CD4-positive, alpha-beta memory T cell (primary cell): ENCODE measurements at regions not wholly inside any gene's neighbourhood (a gene's known extent, or its start where the extent isn't known, plus 50 kb on each side); places are given as distances from the start of the nearest gene placed in this dataset.

Experiments
- CTCF ChIA-PET: fragments of 350-600 bp; sonication (Branson Sonifier 250); formaldehyde crosslinking; loops from one replicate; lab custom pipeline; 2021; ENCODE audit warnings: inconsistent platforms; ENCODE audit not compliant: partially characterized antibody; lab: Charles Lee
- POLR2A ChIA-PET: fragments of 350-600 bp; sonication (Branson Sonifier 250); formaldehyde crosslinking; loops from one replicate; lab custom pipeline; 2021; ENCODE audit not compliant: partially characterized antibody; lab: Charles Lee
- DNase-seq, 5 donors: peaks; one replicate each; pipeline versions ENCODE4 v3.0.0 to v3.0.0-alpha.2; 2020 to 2022; ENCODE audit warnings: mixed read lengths in 1 of 5
- H3K27ac ChIP-seq: one replicate; pipeline ENCODE4 v1.7.0; 2013; ENCODE audit warnings: low read depth, low read length
- H3K27me3 ChIP-seq: 2 replicates; pipeline ENCODE4 v1.7.0; 2013; ENCODE audit warnings: mild to moderate bottlenecking, low read length, moderate library complexity; ENCODE audit not compliant: insufficient read depth
- H3K36me3 ChIP-seq: 2 replicates; pipeline ENCODE4 v1.7.0; 2013; ENCODE audit warnings: mild to moderate bottlenecking, low read length, moderate library complexity; ENCODE audit not compliant: insufficient read depth
- H3K4me1 ChIP-seq: 2 replicates; pipeline ENCODE4 v1.7.0; 2013; ENCODE audit warnings: mild to moderate bottlenecking, low read length, moderate library complexity; ENCODE audit not compliant: insufficient read depth
- H3K4me3 ChIP-seq, 2 donors: one replicate each; pipeline ENCODE4 v1.7.0; 2013; ENCODE audit warnings: low read length in 2 of 2, mild to moderate bottlenecking in 1 of 2
- H3K9me3 ChIP-seq, 2 donors: one replicate each; pipeline ENCODE4 v1.7.0; 2013; ENCODE audit warnings: low read length in 2 of 2, control low read depth in 1 of 2; ENCODE audit not compliant: control insufficient read depth in 1 of 2
- H3K27ac Mint-ChIP-seq, 7 donors: one replicate each; pipeline ENCODE4 v1.8.0; 2020 to 2021; ENCODE audit warnings: mixed read lengths in 7 of 7, mild to moderate bottlenecking in 6 of 7, inconsistent platforms in 3 of 7, moderate library complexity in 3 of 7
- H3K27me3 Mint-ChIP-seq, 2 donors: one replicate each; pipeline ENCODE4 v1.8.0; 2020 to 2021; ENCODE audit warnings: mixed read lengths in 2 of 2
- H3K36me3 Mint-ChIP-seq, 2 donors: one replicate each; pipeline ENCODE4 v1.8.0; 2020 to 2021; ENCODE audit warnings: mixed read lengths in 2 of 2, inconsistent platforms in 1 of 2, mild to moderate bottlenecking in 1 of 2
- H3K4me1 Mint-ChIP-seq, 4 donors: one replicate each; pipeline ENCODE4 v1.8.0; 2020 to 2021; ENCODE audit warnings: mixed read lengths in 4 of 4, mild to moderate bottlenecking in 1 of 4
- H3K4me3 Mint-ChIP-seq, 8 donors: one replicate each; pipeline ENCODE4 v1.8.0; 2020 to 2021; ENCODE audit warnings: mixed read lengths in 8 of 8, mild to moderate bottlenecking in 7 of 8, moderate library complexity in 6 of 8, inconsistent platforms in 3 of 8
- H3K9me3 Mint-ChIP-seq, 8 donors: one replicate each; pipeline ENCODE4 v1.8.0; 2020 to 2021; ENCODE audit warnings: mixed read lengths in 8 of 8, mild to moderate bottlenecking in 5 of 8, inconsistent platforms in 3 of 8, moderate library complexity in 1 of 8
- intact Hi-C: fragments of 100-400 bp; cut with micrococcal nuclease; formaldehyde crosslinking; loops from one replicate; pipeline ENCODE4 v1.15.1; 2023

DNA sequence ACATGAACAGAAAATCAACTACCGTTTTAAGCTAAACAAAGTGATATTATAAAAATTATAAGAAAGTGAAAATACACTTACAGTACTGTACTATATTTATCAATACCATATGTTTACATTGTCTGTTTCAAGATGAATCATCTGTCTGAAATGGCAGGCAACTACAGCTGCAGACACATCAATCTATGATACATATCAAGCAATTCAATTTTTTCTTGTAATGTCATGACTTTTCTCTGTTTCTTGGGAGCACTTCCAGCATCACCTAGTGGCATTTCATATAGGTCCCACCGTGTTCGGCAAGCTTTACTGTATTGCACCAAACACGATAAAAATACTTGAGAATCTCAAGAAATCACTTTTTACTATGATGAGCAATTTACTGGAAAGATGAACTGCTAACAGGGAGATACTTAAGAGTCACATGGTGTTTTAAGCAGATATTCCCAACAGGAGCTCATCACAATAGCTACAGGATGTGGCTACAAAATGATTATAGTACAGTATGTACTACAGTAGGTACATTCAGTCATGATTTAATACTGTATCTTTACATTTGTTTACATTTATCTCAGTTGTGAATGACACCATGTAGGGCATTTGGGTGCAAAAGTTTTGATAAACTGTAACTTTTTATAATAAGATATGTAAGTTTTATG is 207.4 kb downstream of the ADAM29 start:
- ChIA-PET CTCF (interaction anchor here (0.6 kb wide), 1 partner anchor 53 kb away, joined by 3 read pairs; no protein-coding TSS in a partner anchor), POLR2A (no interaction called here)
- Mint-ChIP-seq H3K27ac (no peak overlapping the region), H3K27me3 (no peaks in the 10 kb centered on the region), H3K4me1 (no peaks in the 10 kb centered on the region), H3K4me3 (no peak overlapping the region), H3K9me3 (peaks cover 2 to 30% (median 19%) of the 10 kb centered on the region in 8 donors), H3K36me3 (no peaks in the 10 kb centered on the region)
- no peak for DNase-seq
- Histone ChIP-seq H3K27ac (no peak overlapping the region), H3K4me3 (no peak overlapping the region), H3K9me3 (no peaks in the 10 kb centered on the region), H3K27me3 (no peaks in the 10 kb centered on the region), H3K36me3 (no peaks in the 10 kb centered on the region), H3K4me1 (no peaks in the 10 kb centered on the region)
- intact Hi-C loops = no loop called here

DNA sequence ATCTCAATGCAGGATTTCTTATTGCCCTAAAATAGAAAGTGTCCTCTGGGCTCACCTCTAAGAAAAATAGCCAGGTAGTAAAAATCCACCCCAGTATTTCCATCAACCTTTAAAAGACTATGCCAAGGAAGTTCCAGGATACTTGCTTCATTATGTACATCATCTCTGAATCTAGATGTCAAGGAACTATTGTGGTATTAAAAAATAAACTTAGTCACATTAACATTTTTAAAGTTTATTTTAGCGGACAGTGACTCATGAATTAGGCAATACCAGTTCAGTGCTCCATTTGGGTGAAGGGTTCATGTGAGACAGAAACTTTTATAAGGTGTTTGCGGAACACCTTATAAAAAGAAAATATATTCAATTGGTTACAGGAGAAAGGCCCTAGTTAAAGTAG is 209.2 kb downstream of the ADAM29 start:
- Histone ChIP-seq H3K27ac (no peak overlapping the region), H3K9me3 (no peaks in the 10 kb centered on the region), H3K4me3 (no peak overlapping the region), H3K4me1 (no peaks in the 10 kb centered on the region), H3K27me3 (no peaks in the 10 kb centered on the region), H3K36me3 (no peaks in the 10 kb centered on the region)
- ChIA-PET CTCF (no interaction called here), POLR2A (no interaction called here)
- H3K27me3 Mint-ChIP-seq = no peaks in the 10 kb centered on the region
- no peaks in the 10 kb centered on the region for H3K36me3 Mint-ChIP-seq
- no peak overlapping the region for H3K27ac Mint-ChIP-seq
- peaks cover 2 to 20% (median 9%) of the 10 kb centered on the region in 8 donors for H3K9me3 Mint-ChIP-seq
- intact Hi-C loops = no loop called here
- H3K4me3 Mint-ChIP-seq = no peak overlapping the region
- no peaks in the 10 kb centered on the region for H3K4me1 Mint-ChIP-seq
- no peak for DNase-seq

DNA sequence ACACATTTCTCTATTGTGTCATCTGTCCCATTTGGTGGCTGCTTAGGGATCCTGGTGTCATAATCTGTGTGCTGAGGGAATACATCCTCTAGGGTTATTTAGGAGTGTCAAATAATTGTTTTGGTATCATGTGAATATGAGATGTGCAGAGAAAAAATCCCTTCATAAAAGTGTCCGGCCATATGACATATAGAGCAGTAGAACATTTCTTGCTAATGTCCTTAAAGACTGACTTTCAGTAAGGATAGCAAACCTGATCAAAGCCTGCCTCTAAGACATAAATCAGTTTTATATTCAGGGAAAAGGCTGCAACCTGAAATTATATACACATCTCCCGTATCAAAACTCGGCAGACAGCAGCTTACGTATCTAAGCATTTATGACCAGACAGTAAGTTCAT is 211.6 kb downstream of the ADAM29 start:
- intact Hi-C loops = no loop called here
- Histone ChIP-seq H3K9me3 (no peaks in the 10 kb centered on the region), H3K27me3 (no peaks in the 10 kb centered on the region), H3K27ac (no peak overlapping the region), H3K4me1 (no peaks in the 10 kb centered on the region), H3K4me3 (no peak overlapping the region), H3K36me3 (no peaks in the 10 kb centered on the region)
- Mint-ChIP-seq H3K27ac (no peak overlapping the region), H3K36me3 (no peaks in the 10 kb centered on the region), H3K9me3 (peaks cover 2 to 15% (median 9%) of the 10 kb centered on the region in 8 donors), H3K27me3 (no peaks in the 10 kb centered on the region), H3K4me1 (no peaks in the 10 kb centered on the region), H3K4me3 (no peak overlapping the region)
- ChIA-PET POLR2A (no interaction called here), CTCF (no interaction called here)
- no peak for DNase-seq

DNA sequence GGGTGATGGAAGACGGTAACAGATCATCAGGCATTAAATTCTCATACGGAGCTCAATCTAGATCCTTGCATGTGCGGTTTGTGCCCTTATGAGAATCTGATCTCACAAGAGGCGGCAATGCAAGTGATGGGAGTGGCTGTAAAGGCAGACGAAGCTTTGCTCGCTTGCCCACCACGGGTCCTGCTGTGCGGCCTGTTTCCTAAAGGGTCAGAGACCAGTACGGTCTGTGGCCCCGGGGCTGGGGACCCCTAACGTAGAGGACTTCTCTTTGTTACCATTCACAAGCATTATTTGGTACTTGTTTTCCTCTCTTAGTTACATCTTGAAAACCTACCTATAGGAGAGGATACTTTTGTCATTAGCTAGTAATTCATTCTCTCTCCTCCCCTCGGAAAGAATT is 221.0 kb downstream of the ADAM29 start:
- CTCF ChIA-PET = no interaction called here
- no peak overlapping the region for H3K27ac ChIP-seq
- no peaks in the 10 kb centered on the region for H3K4me1 Mint-ChIP-seq
- H3K9me3 ChIP-seq = no peaks in the 10 kb centered on the region
- DNase-seq = no peak
- H3K27me3 ChIP-seq = no peaks in the 10 kb centered on the region
- no peaks in the 10 kb centered on the region for H3K36me3 Mint-ChIP-seq
- intact Hi-C loops = no loop called here
- no peak overlapping the region for H3K4me3 Mint-ChIP-seq
- no peak overlapping the region for H3K4me3 ChIP-seq
- no peak overlapping the region for H3K27ac Mint-ChIP-seq
- H3K9me3 Mint-ChIP-seq = peaks cover 0 to 16% (median 2%) of the 10 kb centered on the region in 8 donors
- no peaks in the 10 kb centered on the region for H3K4me1 ChIP-seq
- POLR2A ChIA-PET = no interaction called here
- no peaks in the 10 kb centered on the region for H3K36me3 ChIP-seq
- no peaks in the 10 kb centered on the region for H3K27me3 Mint-ChIP-seq

DNA sequence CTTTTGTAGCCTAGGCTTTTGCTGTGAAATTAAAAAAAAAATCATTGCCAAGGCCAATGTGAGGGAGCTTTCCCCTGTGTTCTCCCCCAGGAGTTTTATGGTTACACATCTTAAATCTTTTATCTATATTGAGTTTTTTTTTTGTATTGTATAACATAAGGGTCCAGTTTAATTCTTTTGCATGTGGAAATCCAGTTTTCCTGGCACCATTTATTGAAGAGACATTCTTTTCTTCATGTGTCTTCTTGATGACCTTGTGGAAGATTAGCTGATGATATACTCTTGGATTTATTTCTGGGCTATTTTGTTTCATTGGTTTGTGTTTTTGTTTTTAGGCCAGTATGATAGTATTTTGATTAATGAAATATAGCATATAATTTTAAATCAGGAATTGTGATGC is 225.0 kb downstream of the ADAM29 start:
- DNase-seq = no peak
- Histone ChIP-seq H3K4me1 (no peaks in the 10 kb centered on the region), H3K4me3 (no peak overlapping the region), H3K9me3 (no peaks in the 10 kb centered on the region), H3K36me3 (no peaks in the 10 kb centered on the region), H3K27me3 (no peaks in the 10 kb centered on the region), H3K27ac (no peak overlapping the region)
- H3K4me3 Mint-ChIP-seq = no peak overlapping the region
- peaks cover 0 to 18% (median 1%) of the 10 kb centered on the region in 8 donors for H3K9me3 Mint-ChIP-seq
- intact Hi-C loops = no loop called here
- CTCF ChIA-PET = no interaction called here
- no peaks in the 10 kb centered on the region for H3K27me3 Mint-ChIP-seq
- H3K36me3 Mint-ChIP-seq = no peaks in the 10 kb centered on the region
- POLR2A ChIA-PET = no interaction called here
- no peaks in the 10 kb centered on the region for H3K4me1 Mint-ChIP-seq
- no peak overlapping the region for H3K27ac Mint-ChIP-seq

DNA sequence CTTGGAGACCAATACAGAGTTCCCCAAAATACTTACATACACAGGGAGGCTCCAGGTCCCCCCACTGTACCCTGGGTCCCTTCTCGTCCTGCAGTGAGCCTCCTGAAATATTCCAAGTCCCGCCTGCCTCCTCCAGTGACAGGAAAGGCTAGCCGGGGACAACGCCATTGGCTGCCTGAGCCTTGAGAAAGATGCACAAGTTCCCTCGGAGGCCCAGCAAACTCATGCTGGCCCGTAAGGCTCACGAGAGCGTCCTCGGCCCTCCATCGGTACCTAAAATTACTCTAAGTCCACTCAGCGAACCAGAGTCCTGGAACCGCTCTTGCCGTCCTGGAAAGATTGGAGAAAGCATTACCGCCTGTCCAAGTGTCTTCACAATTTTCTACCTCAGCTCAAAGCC is 228.6 kb downstream of the ADAM29 start:
- Mint-ChIP-seq H3K4me3 (no peak overlapping the region), H3K27ac (no peak overlapping the region), H3K4me1 (no peaks in the 10 kb centered on the region), H3K27me3 (no peaks in the 10 kb centered on the region), H3K9me3 (peaks cover 0 to 18% (median 7%) of the 10 kb centered on the region in 8 donors), H3K36me3 (no peaks in the 10 kb centered on the region)
- no peaks in the 10 kb centered on the region for H3K36me3 ChIP-seq
- ChIA-PET POLR2A (no interaction called here), CTCF (no interaction called here)
- DNase-seq = no peak
- H3K9me3 ChIP-seq = no peaks in the 10 kb centered on the region
- intact Hi-C loops = no loop called here
- no peak overlapping the region for H3K27ac ChIP-seq
- H3K4me1 ChIP-seq = no peaks in the 10 kb centered on the region
- H3K27me3 ChIP-seq = no peaks in the 10 kb centered on the region
- H3K4me3 ChIP-seq = no peak overlapping the region

DNA sequence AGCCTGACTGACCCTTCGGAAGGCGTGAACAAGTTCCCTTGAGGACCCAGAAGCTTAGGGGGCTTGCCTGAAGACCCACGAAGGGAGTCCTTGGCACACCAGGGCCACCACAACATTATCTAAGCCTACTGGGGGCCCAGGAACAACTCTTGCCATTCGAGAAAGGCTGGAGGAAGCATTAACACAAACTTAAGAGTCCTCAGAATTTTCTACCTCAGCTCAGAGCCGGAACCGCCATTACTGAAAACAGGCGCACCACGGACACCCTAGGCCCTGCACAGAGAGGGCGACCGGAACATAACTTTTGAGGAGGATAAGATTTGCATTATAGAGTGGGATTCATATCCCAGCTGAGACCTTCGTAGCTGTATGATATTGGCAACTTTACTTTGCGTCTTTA is 229.1 kb downstream of the ADAM29 start:
- no peaks in the 10 kb centered on the region for H3K27me3 ChIP-seq
- no peaks in the 10 kb centered on the region for H3K9me3 ChIP-seq
- ChIA-PET CTCF (no interaction called here), POLR2A (no interaction called here)
- DNase-seq = no peak
- Mint-ChIP-seq H3K4me3 (no peak overlapping the region), H3K4me1 (no peaks in the 10 kb centered on the region), H3K27me3 (no peaks in the 10 kb centered on the region), H3K27ac (no peak overlapping the region), H3K9me3 (peaks cover 0 to 18% (median 7%) of the 10 kb centered on the region in 8 donors), H3K36me3 (no peaks in the 10 kb centered on the region)
- no peaks in the 10 kb centered on the region for H3K36me3 ChIP-seq
- no peaks in the 10 kb centered on the region for H3K4me1 ChIP-seq
- no peak overlapping the region for H3K27ac ChIP-seq
- no peak overlapping the region for H3K4me3 ChIP-seq
- intact Hi-C loops = no loop called here
